ENCODE measurements at regions not wholly inside any gene's neighbourhood (a gene's known extent, or its start where the extent isn't known, plus 50 kb on each side); places are given as distances from the start of the nearest gene placed in this dataset.

DNA sequence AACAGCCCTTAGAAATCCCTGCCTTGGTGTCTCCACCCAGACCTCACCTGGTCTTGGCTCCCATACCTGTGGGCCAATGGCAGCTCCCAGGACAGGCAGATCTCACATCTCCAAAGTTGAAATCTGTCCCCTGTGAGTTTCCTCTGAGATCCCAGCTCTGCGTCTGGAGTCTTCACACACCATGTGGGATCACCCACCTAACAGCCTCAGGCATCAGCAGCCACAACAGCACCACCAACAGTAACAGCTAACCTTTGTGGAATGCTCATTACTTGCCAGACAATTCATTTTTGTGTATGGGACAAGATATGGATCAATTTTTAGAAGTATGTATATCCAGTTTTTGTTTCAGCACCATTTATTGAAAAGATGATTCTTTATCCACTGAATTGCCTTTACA is 523.2 kb downstream of the MATN1 start:
- Histone ChIP-seq H3K27ac (no peak overlapping the region), H3K36me3 (replicated peaks) (no peaks in the 10 kb centered on the region), H3K27me3 (replicated peaks) (no peaks in the 10 kb centered on the region), H3K4me3 (ENCODE audit: low read depth, low read length) (no peak overlapping the region)
- in situ Hi-C loops (cut with HindIII; ENCODE audit: low pct_ligation_motif_present, low sequenced_read_pairs), result no loop called here
- TF ChIP-seq, protein P1, sequence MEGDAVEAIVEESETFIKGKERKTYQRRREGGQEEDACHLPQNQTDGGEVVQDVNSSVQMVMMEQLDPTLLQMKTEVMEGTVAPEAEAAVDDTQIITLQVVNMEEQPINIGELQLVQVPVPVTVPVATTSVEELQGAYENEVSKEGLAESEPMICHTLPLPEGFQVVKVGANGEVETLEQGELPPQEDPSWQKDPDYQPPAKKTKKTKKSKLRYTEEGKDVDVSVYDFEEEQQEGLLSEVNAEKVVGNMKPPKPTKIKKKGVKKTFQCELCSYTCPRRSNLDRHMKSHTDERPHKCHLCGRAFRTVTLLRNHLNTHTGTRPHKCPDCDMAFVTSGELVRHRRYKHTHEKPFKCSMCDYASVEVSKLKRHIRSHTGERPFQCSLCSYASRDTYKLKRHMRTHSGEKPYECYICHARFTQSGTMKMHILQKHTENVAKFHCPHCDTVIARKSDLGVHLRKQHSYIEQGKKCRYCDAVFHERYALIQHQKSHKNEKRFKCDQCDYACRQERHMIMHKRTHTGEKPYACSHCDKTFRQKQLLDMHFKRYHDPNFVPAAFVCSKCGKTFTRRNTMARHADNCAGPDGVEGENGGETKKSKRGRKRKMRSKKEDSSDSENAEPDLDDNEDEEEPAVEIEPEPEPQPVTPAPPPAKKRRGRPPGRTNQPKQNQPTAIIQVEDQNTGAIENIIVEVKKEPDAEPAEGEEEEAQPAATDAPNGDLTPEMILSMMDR (IDR thresholded peaks at IDR 0.05; ENCODE audit: low read depth, low read length, missing control alignments), result no peak
- no peak for DNase-seq

DNA sequence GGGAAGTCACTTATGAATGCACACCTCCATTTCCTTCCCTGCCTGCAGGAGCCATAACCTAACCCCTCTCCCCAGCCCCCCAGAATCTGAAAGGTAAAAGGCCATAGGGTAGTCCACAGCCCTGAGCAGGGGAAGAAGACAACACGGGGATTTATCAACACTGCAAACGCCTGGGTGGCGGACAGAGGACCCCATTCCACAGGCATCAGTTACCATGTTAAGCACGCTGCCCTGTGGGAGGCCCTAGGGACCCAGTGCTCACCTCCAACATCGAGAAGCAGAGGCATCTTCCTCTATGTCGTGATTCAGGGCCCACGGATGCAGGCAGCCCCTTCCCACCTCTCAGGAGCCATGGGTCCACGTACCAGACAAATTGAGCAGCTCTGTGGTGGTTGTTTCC is 523.8 kb downstream of the MATN1 start:
- Histone ChIP-seq H3K4me3 (ENCODE audit: low read depth, low read length) (no peak overlapping the region), H3K27ac (no peak overlapping the region), H3K27me3 (replicated peaks) (no peaks in the 10 kb centered on the region), H3K36me3 (replicated peaks) (no peaks in the 10 kb centered on the region)
- in situ Hi-C loops (cut with HindIII; ENCODE audit: low pct_ligation_motif_present, low sequenced_read_pairs), result no loop called here
- TF ChIP-seq, protein P1 (IDR thresholded peaks at IDR 0.05; ENCODE audit: low read depth, low read length, missing control alignments), result no peak
- no peak for DNase-seq

DNA sequence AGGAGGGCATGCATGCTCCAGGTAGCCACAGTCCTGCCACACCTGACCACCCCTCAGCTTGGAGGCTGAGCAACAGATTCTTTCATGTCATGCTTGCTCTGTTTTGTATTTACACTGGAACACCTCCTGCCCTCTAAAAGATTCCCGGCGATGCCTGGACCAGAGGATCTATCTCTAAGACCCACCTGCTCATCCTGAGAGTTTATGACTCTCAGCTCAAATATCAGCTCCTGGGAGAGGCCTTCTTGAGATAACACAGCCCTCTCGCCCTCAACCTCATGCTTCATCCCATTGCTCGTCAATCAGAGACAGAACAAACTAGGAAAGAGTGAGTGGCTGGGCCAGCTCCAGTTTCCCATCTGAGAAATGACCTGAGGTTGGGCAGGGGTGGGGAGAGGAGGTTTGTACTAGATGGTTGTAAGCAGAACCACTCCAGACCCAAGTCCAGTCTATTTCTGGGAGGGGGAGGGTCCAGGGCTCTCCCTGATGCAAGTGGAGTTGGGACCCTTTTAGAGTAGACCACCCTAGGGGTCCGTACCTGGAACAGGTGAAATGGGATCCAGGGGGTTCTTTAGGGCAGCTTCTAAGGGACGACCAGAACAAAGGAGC is 524.5 kb downstream of the MATN1 start:
- Histone ChIP-seq H3K4me3 (ENCODE audit: low read depth, low read length) (no peak overlapping the region), H3K27ac (no peak overlapping the region), H3K36me3 (replicated peaks) (no peaks in the 10 kb centered on the region), H3K27me3 (replicated peaks) (no peaks in the 10 kb centered on the region)
- TF ChIP-seq, protein P1 (IDR thresholded peaks at IDR 0.05; ENCODE audit: low read depth, low read length, missing control alignments), result no peak
- in situ Hi-C loops (cut with HindIII; ENCODE audit: low pct_ligation_motif_present, low sequenced_read_pairs), result no loop called here
- no peak for DNase-seq

DNA sequence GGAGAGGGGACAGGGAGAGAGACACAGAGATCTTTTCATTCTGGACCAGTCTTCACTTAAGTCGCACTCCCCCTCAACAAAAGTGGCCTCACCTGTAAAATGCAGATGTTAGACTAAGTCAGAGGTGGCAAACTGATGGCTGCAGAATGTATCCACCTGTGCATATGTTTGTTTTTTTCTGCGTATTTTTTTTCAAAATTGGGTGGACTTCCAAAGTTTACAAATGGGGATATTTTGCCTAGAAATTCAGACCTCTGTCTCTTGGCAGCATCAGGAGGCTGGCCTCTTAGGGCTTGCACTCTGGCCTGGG is 525.0 kb downstream of the MATN1 start:
- Histone ChIP-seq H3K27ac (no peak overlapping the region), H3K36me3 (replicated peaks) (no peaks in the 10 kb centered on the region), H3K27me3 (replicated peaks) (no peaks in the 10 kb centered on the region), H3K4me3 (ENCODE audit: low read depth, low read length) (no peak overlapping the region)
- no peak for DNase-seq
- in situ Hi-C loops (cut with HindIII; ENCODE audit: low pct_ligation_motif_present, low sequenced_read_pairs), result no loop called here
- TF ChIP-seq, protein P1 (IDR thresholded peaks at IDR 0.05; ENCODE audit: low read depth, low read length, missing control alignments), result no peak

DNA sequence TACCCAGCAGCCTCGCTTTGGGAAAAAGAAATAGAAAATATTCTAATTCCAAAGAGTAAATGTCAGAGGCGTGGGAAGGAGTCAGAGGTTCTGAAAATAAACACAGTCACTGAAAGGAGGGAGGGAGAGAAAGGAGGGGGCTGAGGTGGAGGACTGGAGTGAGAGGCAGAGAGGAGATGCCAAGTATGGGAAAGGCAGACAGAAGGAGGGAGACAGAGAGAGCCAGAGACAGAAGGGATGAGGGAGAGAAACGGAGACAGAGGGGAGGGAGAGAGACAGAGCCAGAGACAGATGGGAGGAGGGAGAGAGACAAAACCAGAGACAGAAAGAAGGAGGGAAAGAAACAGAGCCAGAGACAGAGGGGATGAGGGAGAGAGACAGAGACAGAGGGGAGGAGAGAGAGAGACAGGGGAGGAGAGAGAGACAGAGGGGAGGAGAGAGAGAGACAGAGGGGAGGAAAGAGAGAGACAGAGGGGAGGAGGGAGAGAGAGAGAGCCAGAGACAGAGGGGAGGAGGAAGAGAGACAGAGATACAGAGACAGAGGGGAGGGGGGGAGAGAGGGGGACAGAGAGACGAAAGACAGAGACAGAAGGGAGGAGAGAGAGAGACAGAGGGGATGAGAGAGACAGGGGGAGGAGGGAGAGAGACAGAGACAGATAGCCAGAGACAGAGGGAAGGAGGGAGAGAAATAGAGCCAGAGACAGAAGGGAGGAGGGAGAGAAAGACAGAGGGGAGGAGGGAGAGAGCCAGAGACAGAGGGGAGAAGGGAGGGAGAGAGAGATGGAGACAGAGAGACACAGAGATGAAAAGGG is 525.5 kb downstream of the MATN1 start:
- no peak overlapping the region for H3K27ac ChIP-seq
- no peak overlapping the region for H3K4me3 ChIP-seq (ENCODE audit: low read depth, low read length)
- no peaks in the 10 kb centered on the region for H3K36me3 ChIP-seq (replicated peaks)
- TF ChIP-seq, protein P1 (IDR thresholded peaks at IDR 0.05; ENCODE audit: low read depth, low read length, missing control alignments), result no peak
- H3K27me3 ChIP-seq (replicated peaks), result no peaks in the 10 kb centered on the region
- no peak for DNase-seq
- in situ Hi-C loops (cut with HindIII; ENCODE audit: low pct_ligation_motif_present, low sequenced_read_pairs), result no loop called here
